IMR-90 (cell line): ENCODE measurements at regions not wholly inside any gene's neighbourhood (a gene's known extent, or its start where the extent isn't known, plus 50 kb on each side); places are given as distances from the start of the nearest gene placed in this dataset.

Source experiments
- ELK1 ChIP-seq: fragments of 150-350 bp; IDR thresholded peaks from 2 replicates; pipeline ENCODE4 v1.6.1; 2016; ENCODE audit warnings: low read depth, mild to moderate bottlenecking, low read length, moderate library complexity, borderline replicate concordance
- POLR2A ChIP-seq: IDR thresholded peaks from 2 replicates; pipeline ENCODE4 v1.6.1; 2012; ENCODE audit warnings: mild to moderate bottlenecking, low read depth, low read length
- TF ChIP-seq, protein P1 (sequence below): conservative IDR thresholded peaks from 2 replicates; pipeline ENCODE4 v1.5.1; 2012; ENCODE audit warnings: mild to moderate bottlenecking, low read depth, low read length, improper control_type of control experiment

DNA sequence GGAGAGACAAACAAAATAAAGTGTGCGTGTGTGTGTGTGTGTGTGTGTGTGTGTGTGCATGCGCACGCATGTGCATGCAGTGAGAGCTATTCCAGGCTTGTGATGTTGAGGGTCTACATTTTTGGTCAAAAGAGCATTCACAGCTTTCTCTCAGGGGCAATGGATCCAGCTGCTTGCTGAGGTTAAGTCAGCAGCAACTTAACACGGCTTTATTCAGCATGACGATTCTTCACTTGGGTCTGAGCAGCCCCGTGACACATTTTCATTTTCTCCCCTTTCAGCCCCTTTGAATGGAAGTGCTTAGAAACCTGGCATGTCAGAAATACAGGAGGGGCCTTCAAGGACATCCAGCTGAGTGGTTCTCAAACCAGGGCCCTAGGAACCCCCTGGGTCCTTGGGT, 66.4 kb upstream of the MED9 start:
- no peak for TF ChIP-seq ELK1
- TF ChIP-seq, protein P1, sequence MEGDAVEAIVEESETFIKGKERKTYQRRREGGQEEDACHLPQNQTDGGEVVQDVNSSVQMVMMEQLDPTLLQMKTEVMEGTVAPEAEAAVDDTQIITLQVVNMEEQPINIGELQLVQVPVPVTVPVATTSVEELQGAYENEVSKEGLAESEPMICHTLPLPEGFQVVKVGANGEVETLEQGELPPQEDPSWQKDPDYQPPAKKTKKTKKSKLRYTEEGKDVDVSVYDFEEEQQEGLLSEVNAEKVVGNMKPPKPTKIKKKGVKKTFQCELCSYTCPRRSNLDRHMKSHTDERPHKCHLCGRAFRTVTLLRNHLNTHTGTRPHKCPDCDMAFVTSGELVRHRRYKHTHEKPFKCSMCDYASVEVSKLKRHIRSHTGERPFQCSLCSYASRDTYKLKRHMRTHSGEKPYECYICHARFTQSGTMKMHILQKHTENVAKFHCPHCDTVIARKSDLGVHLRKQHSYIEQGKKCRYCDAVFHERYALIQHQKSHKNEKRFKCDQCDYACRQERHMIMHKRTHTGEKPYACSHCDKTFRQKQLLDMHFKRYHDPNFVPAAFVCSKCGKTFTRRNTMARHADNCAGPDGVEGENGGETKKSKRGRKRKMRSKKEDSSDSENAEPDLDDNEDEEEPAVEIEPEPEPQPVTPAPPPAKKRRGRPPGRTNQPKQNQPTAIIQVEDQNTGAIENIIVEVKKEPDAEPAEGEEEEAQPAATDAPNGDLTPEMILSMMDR, result no peak
- TF ChIP-seq POLR2A, result no peak
